ENCODE measurements at regions not wholly inside any gene's neighbourhood (a gene's known extent, or its start where the extent isn't known, plus 50 kb on each side); places are given as distances from the start of the nearest gene placed in this dataset.

DNA sequence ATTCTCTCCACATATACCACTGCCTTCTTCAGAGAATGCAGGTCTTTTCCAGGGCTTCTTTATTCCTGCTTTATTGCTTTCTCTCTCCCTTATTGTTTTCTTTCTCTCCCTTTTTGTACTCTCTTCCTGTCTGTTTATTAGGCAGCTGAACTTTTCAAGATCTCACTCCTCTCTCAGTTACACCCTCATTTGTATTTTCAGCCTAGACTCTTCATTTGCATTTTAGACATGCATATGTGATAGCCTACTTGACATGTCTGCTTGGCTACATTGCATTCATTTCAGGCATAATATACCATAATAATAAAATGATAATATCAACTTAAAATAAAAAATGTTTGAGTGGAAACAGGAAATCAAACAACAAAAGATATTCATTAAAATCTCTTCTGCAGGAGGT is 377.9 kb upstream of the TNC start:
- no peaks in the 10 kb centered on the region for H3K36me3 Mint-ChIP-seq
- no peaks in the 10 kb centered on the region for H3K9me3 Mint-ChIP-seq

DNA sequence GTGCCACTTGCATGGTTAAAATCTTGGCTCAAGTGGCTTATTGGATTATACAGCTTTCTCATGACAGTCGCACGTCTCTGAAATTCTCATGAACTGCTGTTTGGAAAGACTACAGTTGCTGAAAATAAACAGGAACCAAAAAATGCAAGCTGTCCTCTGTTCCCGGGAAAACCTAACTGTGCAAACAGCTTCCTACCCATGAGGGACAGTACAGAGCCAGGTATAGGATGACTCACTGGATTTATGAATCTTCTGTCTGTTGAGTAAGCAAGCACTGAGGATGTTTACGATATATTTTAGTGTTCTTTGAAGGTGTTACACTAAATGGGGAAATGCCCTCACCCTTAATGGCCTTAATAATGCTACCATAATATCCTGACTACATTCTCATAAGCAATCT is 380.3 kb upstream of the TNC start:
- H3K27me3 Mint-ChIP-seq, result peaks cover 30% of the 10 kb centered on the region
- ATAC-seq, result no peak
- H3K27ac Mint-ChIP-seq, result no peak overlapping the region
- H3K9me3 Mint-ChIP-seq, result no peaks in the 10 kb centered on the region
- no peaks in the 10 kb centered on the region for H3K4me1 Mint-ChIP-seq
- no peak overlapping the region for H3K4me3 Mint-ChIP-seq
- no peaks in the 10 kb centered on the region for H3K36me3 Mint-ChIP-seq

More for the DNA sequence above, 377.9 kb upstream of the TNC start:
- Mint-ChIP-seq H3K4me3 (no peak overlapping the region), H3K27me3 (peaks cover 23% of the 10 kb centered on the region), H3K4me1 (no peaks in the 10 kb centered on the region), H3K27ac (no peak overlapping the region)
- ATAC-seq, result no peak

GRCh38 chr9:115507148-115507547 is 389.2 kb upstream of the TNC start:
- Mint-ChIP-seq H3K36me3 (no peaks in the 10 kb centered on the region), H3K27ac (no peak overlapping the region), H3K27me3 (peaks cover 9% of the 10 kb centered on the region), H3K4me3 (no peak overlapping the region), H3K9me3 (peaks cover 5% of the 10 kb centered on the region), H3K4me1 (no peaks in the 10 kb centered on the region)
- ATAC-seq, result no peak

DNA sequence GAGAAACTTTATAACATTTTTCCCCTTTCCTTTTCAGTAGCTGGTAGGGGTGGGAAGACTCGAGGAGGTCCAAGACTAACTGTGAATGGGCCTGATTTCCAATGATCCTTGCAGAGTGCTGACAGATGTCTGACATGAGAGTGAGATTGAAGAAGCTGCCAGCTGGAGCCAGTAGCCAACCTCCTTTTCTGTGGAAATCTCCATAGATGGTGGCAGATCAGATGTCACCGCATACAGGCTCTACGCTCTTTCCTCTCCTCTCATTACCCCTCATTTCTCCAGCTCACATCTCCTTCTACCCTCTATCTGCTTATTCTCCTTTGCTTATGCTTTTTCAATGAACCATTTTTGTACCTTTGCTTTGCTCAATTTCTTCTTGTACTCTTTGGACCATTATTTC is 395.2 kb upstream of the TNC start:
- H3K36me3 Mint-ChIP-seq, result no peaks in the 10 kb centered on the region
- no peaks in the 10 kb centered on the region for H3K4me1 Mint-ChIP-seq
- H3K9me3 Mint-ChIP-seq, result no peaks in the 10 kb centered on the region
- H3K4me3 Mint-ChIP-seq, result no peak overlapping the region
- no peak for ATAC-seq
- H3K27me3 Mint-ChIP-seq, result no peaks in the 10 kb centered on the region
- no peak overlapping the region for H3K27ac Mint-ChIP-seq

GRCh38 chr9:115514454-115514853 is 396.5 kb upstream of the TNC start:
- Mint-ChIP-seq H3K27ac (no peak overlapping the region), H3K4me1 (no peaks in the 10 kb centered on the region), H3K4me3 (no peak overlapping the region), H3K36me3 (no peaks in the 10 kb centered on the region), H3K9me3 (no peaks in the 10 kb centered on the region), H3K27me3 (no peaks in the 10 kb centered on the region)
- no peak for ATAC-seq

DNA sequence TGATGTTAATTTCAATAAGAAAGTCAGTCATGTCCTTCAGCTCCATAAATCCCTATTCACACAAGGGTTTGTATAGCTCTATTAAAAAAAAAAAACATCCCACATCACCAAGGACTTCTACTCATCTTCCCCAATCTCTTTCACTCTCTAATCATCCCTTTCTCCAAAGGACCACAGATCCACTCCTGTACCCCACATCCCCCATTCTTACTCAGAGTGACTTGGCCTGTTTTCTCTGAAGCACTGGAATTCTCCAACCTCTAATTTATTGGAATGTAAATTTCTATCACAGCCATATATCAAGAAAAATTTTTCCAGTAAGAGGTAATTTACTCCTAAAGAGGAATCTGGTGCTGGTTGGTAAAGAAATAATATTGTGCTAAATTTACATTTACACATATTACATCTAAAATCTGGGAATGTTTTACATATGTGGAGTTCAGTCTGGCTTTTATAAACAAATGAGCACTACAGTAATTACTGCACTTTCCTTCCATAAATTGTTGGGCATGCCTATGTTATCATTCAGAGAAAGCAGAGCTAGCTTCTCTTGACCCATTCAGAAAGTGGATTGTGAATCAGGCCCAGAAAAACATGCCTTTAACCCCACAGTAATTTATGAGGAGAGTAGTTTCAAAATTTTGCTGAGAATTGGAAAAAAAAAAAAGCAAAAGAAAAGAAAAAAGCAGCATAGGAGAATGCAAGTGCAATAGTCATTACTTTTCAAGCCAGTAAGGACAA is 399.5 kb upstream of the TNC start:
- no peak overlapping the region for H3K4me3 Mint-ChIP-seq
- no peaks in the 10 kb centered on the region for H3K4me1 Mint-ChIP-seq
- H3K36me3 Mint-ChIP-seq, result no peaks in the 10 kb centered on the region
- H3K27me3 Mint-ChIP-seq, result no peaks in the 10 kb centered on the region
- ATAC-seq, result no peak
- H3K9me3 Mint-ChIP-seq, result peaks cover 4% of the 10 kb centered on the region
- H3K27ac Mint-ChIP-seq, result no peak overlapping the region

DNA sequence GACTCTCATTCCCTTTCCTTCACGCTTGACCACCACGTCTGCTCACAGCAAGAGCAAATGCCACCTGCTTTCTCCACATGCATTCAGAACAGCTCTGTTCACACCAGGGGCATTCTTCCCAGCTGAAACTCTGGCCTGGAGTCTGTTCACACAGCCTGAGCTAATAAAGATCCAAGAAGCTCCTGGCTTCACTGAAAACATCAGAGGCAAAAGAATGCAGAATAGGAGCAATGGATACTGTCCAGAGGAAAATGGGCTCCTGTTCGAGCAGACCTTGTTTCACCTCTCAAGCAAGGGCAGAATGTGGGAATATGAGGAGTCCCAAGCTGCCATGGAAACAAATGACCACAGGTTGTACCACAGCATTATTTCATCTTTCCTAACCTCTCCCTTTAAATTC is 402.7 kb upstream of the TNC start:
- no peak for ATAC-seq
- Mint-ChIP-seq H3K4me1 (no peaks in the 10 kb centered on the region), H3K9me3 (peaks cover 4% of the 10 kb centered on the region), H3K4me3 (no peak overlapping the region), H3K36me3 (no peaks in the 10 kb centered on the region), H3K27me3 (peaks cover 5% of the 10 kb centered on the region), H3K27ac (no peak overlapping the region)

- Mint-ChIP-seq H3K4me1 (no peaks in the 10 kb centered on the region), H3K27me3 (peaks cover 16% of the 10 kb centered on the region), H3K9me3 (peaks cover 4% of the 10 kb centered on the region), H3K27ac (no peak overlapping the region), H3K4me3 (no peak overlapping the region), H3K36me3 (no peaks in the 10 kb centered on the region)
- no peak for ATAC-seq
These were observed 405.0 kb upstream of the TNC start for GRCh38 chr9:115522912-115523311.

- Mint-ChIP-seq H3K4me3 (no peak overlapping the region), H3K9me3 (peaks cover 4% of the 10 kb centered on the region), H3K36me3 (no peaks in the 10 kb centered on the region), H3K27me3 (peaks cover 16% of the 10 kb centered on the region), H3K4me1 (no peaks in the 10 kb centered on the region), H3K27ac (no peak overlapping the region)
- ATAC-seq, result no peak
These were observed 406.6 kb upstream of the TNC start for GRCh38 chr9:115524453-115525059.

DNA sequence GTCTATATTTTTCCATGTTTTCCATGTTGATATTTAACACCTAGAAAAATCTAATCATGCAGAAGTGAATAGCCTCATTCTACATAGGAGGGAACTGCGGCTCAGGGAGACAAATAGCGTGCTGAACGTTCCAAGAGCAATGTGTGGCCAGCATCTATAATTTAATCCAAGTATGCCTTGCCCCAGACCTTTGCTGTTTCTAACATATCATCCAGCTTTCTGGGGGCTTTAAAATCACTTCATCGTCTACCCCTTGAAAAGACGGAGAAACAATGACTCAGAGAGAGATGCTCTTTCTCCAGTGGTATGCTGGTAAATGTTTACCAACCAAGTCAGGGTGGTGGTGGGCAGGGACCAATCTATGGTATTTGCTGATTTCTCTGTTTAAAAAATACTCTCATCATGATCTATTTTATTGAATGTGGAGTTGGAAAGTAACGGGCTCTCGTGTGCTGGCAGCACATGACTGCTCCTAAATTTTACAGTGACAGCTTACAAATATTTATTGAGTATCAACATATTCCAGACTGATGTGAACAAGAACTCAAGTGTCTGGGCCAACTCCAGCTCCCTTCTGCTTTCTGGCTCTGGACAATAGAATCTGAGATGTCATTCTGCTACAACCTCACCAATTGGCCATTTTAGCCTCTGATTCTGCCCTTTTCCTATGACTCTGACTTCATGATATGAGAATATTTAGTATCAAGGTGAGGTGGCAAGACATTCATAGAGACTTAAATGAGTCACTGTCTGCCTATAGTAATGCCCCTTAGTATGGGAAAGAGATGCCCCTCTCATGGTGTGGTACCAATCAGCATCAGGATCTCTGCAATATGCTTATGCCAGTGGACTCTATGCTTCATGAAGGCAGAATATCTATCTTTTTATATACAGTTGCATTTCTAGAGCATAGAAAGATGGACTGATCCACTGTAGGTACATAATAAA is 407.4 kb upstream of the TNC start:
- peaks cover 16% of the 10 kb centered on the region for H3K27me3 Mint-ChIP-seq
- no peaks in the 10 kb centered on the region for H3K36me3 Mint-ChIP-seq
- no peaks in the 10 kb centered on the region for H3K4me1 Mint-ChIP-seq
- H3K4me3 Mint-ChIP-seq, result no peak overlapping the region
- no peak overlapping the region for H3K27ac Mint-ChIP-seq
- ATAC-seq, result no peak
- peaks cover 4% of the 10 kb centered on the region for H3K9me3 Mint-ChIP-seq

DNA sequence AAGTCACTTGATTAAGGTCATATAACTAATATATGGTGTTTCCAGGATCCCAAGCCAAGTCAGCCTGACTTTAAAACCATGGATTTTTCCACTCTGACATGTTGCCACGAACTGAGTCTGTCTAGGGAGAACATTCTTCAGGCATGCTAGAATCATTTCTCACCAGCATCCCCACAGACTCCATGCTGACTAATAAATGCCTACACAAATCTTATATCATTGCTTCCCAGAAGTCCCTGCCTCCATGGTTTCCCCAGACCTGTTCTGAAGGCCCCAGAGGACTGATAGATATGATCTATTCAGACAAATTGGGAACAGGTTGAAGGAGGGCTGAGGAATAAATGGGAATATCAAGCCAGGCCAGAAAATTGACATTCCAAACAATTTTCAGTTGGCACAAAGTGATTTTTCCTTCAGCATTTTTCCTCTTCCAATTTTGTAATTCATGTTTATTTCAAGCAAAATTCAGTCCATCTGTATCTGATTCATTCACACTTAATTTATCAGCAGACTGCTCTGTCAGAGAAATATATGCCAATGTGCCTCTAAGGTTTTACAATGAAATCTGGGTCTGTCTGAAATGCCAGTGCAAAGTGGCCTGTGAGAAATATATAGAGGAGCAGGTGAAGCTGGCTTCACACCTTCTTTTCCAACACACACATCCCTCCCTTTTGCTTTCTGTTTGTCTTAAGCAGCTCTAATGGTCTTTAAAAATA is 413.6 kb upstream of the TNC start:
- H3K27me3 Mint-ChIP-seq, result peaks cover 14% of the 10 kb centered on the region
- H3K27ac Mint-ChIP-seq, result no peak overlapping the region

GRCh38 chr9:115533511-115533910 is 415.6 kb upstream of the TNC start:
- Mint-ChIP-seq H3K9me3 (no peaks in the 10 kb centered on the region), H3K4me3 (no peak overlapping the region), H3K27me3 (peaks cover 11% of the 10 kb centered on the region), H3K27ac (no peak overlapping the region), H3K4me1 (no peaks in the 10 kb centered on the region), H3K36me3 (no peaks in the 10 kb centered on the region)
- ATAC-seq, result no peak

More for the DNA sequence above, 413.6 kb upstream of the TNC start:
- no peak for ATAC-seq
- no peak overlapping the region for H3K4me3 Mint-ChIP-seq
- H3K4me1 Mint-ChIP-seq, result no peaks in the 10 kb centered on the region
- H3K9me3 Mint-ChIP-seq, result no peaks in the 10 kb centered on the region
- H3K36me3 Mint-ChIP-seq, result no peaks in the 10 kb centered on the region

- no peaks in the 10 kb centered on the region for H3K36me3 Mint-ChIP-seq
- no peak overlapping the region for H3K27ac Mint-ChIP-seq
- no peak for ATAC-seq
- no peaks in the 10 kb centered on the region for H3K4me1 Mint-ChIP-seq
- H3K27me3 Mint-ChIP-seq, result peaks cover 8% of the 10 kb centered on the region
- H3K9me3 Mint-ChIP-seq, result no peaks in the 10 kb centered on the region
- no peak overlapping the region for H3K4me3 Mint-ChIP-seq
These were observed 422.1 kb upstream of the TNC start for GRCh38 chr9:115540091-115540490.

DNA sequence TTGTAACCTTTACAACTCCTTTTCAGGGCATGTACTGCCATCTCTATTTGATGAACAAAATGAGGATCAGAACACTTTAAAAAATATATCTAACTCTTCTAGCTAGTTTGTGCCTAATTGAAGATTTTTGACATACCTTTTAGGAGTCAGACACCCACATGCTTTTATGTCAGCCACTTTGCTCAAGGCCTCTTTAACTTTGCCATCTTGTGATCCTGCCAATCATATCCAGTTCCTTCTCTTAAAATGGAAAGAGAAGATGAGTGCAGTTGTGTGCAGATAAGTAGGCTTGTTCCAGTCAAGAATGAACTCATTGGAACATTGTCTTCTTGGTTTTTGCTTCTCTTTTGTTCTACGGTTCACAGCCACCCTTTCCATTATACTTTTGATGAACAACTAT is 425.6 kb upstream of the TNC start:
- no peaks in the 10 kb centered on the region for H3K36me3 Mint-ChIP-seq
- no peak overlapping the region for H3K4me3 Mint-ChIP-seq
- H3K4me1 Mint-ChIP-seq, result no peaks in the 10 kb centered on the region
- peaks cover 8% of the 10 kb centered on the region for H3K27me3 Mint-ChIP-seq
- H3K9me3 Mint-ChIP-seq, result no peaks in the 10 kb centered on the region
- no peak for ATAC-seq
- no peak overlapping the region for H3K27ac Mint-ChIP-seq

Data from stimulated activated memory B cell treated with anti-CD40 and anti-IgM and Interleukin-4, amounts not matched to agents 10 μg/mL and 1 μg/mL and 100 μg/mL, for 72 hours (primary cell).